Neuronal stem cell (in vitro differentiated cells): ENCODE measurements at regions not wholly inside any gene's neighbourhood (a gene's known extent, or its start where the extent isn't known, plus 50 kb on each side); places are given as distances from the start of the nearest gene placed in this dataset.

Experiments
- DNase-seq: peaks from one replicate; pipeline ENCODE4 v3.0.0-alpha.2; 2013; ENCODE audit warnings: low spot score
- H2AFZ ChIP-seq: one replicate; pipeline ENCODE4 v1.6.1; 2013; ENCODE audit warnings: mild to moderate bottlenecking, low read length, inconsistent platforms
- H2AK5ac ChIP-seq: 2 replicates; pipeline ENCODE4 v1.6.1; 2013; ENCODE audit warnings: low read depth, mild to moderate bottlenecking, inconsistent platforms, low read length, moderate library complexity, mixed read lengths
- H2BK120ac ChIP-seq: 2 replicates; pipeline ENCODE4 v1.6.1; 2013; ENCODE audit warnings: low read depth, mild to moderate bottlenecking, inconsistent platforms, low read length, moderate library complexity, mixed read lengths
- H2BK12ac ChIP-seq: one replicate; pipeline ENCODE4 v1.6.1; 2013; ENCODE audit warnings: low read length, inconsistent platforms
- H2BK15ac ChIP-seq: 2 replicates; pipeline ENCODE4 v1.6.1; 2013; ENCODE audit warnings: mild to moderate bottlenecking, low read length, inconsistent platforms, mixed read lengths
- H2BK5ac ChIP-seq: one replicate; pipeline ENCODE4 v1.6.1; 2013; ENCODE audit warnings: inconsistent platforms, mild to moderate bottlenecking, low read length, moderate library complexity
- H3K14ac ChIP-seq: one replicate; pipeline ENCODE4 v1.6.1; 2013; ENCODE audit warnings: low read length, inconsistent platforms
- H3K18ac ChIP-seq: 2 replicates; pipeline ENCODE4 v1.6.1; 2013; ENCODE audit warnings: low read length, inconsistent platforms
- H3K23ac ChIP-seq: 2 replicates; pipeline ENCODE4 v1.6.1; 2013; ENCODE audit warnings: low read depth, mild to moderate bottlenecking, mixed read lengths, low read length, inconsistent platforms; ENCODE audit not compliant: poor library complexity
- H3K27ac ChIP-seq: replicated peaks from 3 replicates; pipeline ENCODE4 v1.5.1; 2013; ENCODE audit warnings: low read length, inconsistent platforms
- H3K27me3 ChIP-seq, 3 experiments: 2 replicates each; pipeline ENCODE4 v1.6.1; 2013; ENCODE audit warnings: low read length in 3 of 3, mild to moderate bottlenecking in 2 of 3, inconsistent platforms in 1 of 3, low read depth in 1 of 3, mixed read lengths in 1 of 3, moderate library complexity in 1 of 3; ENCODE audit not compliant: control insufficient read depth in 3 of 3, insufficient read depth in 3 of 3
- H3K36me3 ChIP-seq, 2 donors: replicated peaks in 1 of 2; 2 replicates each; pipeline ENCODE4 v1.6.1; 2013; ENCODE audit warnings: low read length in 2 of 2; ENCODE audit not compliant: control insufficient read depth in 2 of 2, insufficient read depth in 2 of 2
- H3K4ac ChIP-seq: 2 replicates; pipeline ENCODE4 v1.6.1; 2013; ENCODE audit warnings: inconsistent platforms, mild to moderate bottlenecking, low read length, moderate library complexity
- H3K4me1 ChIP-seq, 2 donors: 1 replicate in 1 of 2; 2 replicates in 1 of 2; pipeline ENCODE4 v1.6.1; 2013; ENCODE audit warnings: low read length in 2 of 2, low read depth in 1 of 2; ENCODE audit not compliant: control insufficient read depth in 2 of 2, insufficient read depth in 1 of 2
- H3K4me2 ChIP-seq: one replicate; pipeline ENCODE4 v1.6.1; 2013; ENCODE audit warnings: mild to moderate bottlenecking, low read length, inconsistent platforms; ENCODE audit not compliant: insufficient read depth, poor library complexity, severe bottlenecking
- H3K4me3 ChIP-seq, 2 donors: 2 replicates each; pipeline ENCODE4 v1.5.1; 2013; ENCODE audit warnings: low read length in 2 of 2, mild to moderate bottlenecking in 2 of 2, inconsistent platforms in 1 of 2, moderate library complexity in 1 of 2
- H3K79me1 ChIP-seq: one replicate; pipeline ENCODE4 v1.6.1; 2013; ENCODE audit warnings: low read depth, mild to moderate bottlenecking, inconsistent platforms, low read length, moderate library complexity
- H3K9ac ChIP-seq: one replicate; pipeline ENCODE4 v1.6.1; 2013; ENCODE audit warnings: mild to moderate bottlenecking, low read depth, low read length, inconsistent platforms; ENCODE audit not compliant: poor library complexity
- H3K9me3 ChIP-seq, 2 donors: replicated peaks in 1 of 2; 2 replicates each; pipeline versions ENCODE3 to v1.6.1; 2013; ENCODE audit warnings: low read length in 2 of 2, mild to moderate bottlenecking in 2 of 2, inconsistent platforms in 1 of 2, low read depth in 1 of 2, mixed read lengths in 1 of 2, moderate library complexity in 1 of 2; ENCODE audit not compliant: control insufficient read depth in 2 of 2, insufficient read depth in 1 of 2
- H4K8ac ChIP-seq: one replicate; pipeline ENCODE4 v1.6.1; 2013; ENCODE audit warnings: low read depth, mild to moderate bottlenecking, inconsistent platforms, low read length, moderate library complexity
- H4K91ac ChIP-seq: one replicate; pipeline ENCODE4 v1.6.1; 2013; ENCODE audit warnings: low read length, low read depth, mild to moderate bottlenecking, inconsistent platforms; ENCODE audit not compliant: poor library complexity
- WGBS, 2 donors: extraction: QIAGEN DNeasy Blood & Tissue Kit; methylation state at CpG; one replicate each; pipeline ENCODE4 v1.1.7; 2013; ENCODE audit warnings: missing lambda C conversion rate in 2 of 2, mixed read lengths in 1 of 2; ENCODE audit not compliant: insufficient read length in 2 of 2, insufficient replicate concordance in 1 of 2; ENCODE audit errors: extremely low coverage in 2 of 2; 5-methylcytosine and 5-hydroxymethylcytosine counted together

GRCh38 chr12:47015381-47015780 is 64.0 kb upstream of the PCED1B start:
- no peak for DNase-seq
- H2BK12ac ChIP-seq: no peak overlapping the region
- no peak overlapping the region for H2AFZ ChIP-seq
- H2BK15ac ChIP-seq: no peak overlapping the region
- no peak overlapping the region for H3K23ac ChIP-seq
- H4K91ac ChIP-seq: no peak overlapping the region
- H2BK120ac ChIP-seq: no peak overlapping the region
- no peak overlapping the region for H3K27ac ChIP-seq
- peaks cover 0 to 1% of the 10 kb centered on the region in 2 donors for H3K4me1 ChIP-seq
- no peak overlapping the region for H3K4me3 ChIP-seq
- H3K4me2 ChIP-seq: no peak overlapping the region
- H4K8ac ChIP-seq: no peak overlapping the region
- no peaks in the 10 kb centered on the region for H3K79me1 ChIP-seq
- no peak overlapping the region for H3K9ac ChIP-seq
- H2BK5ac ChIP-seq: no peak overlapping the region
- no peak overlapping the region for H2AK5ac ChIP-seq
- H3K9me3 ChIP-seq: no peaks in the 10 kb centered on the region
- no peak overlapping the region for H3K4ac ChIP-seq
- no peak overlapping the region for H3K18ac ChIP-seq
- WGBS, 2 donors: no CpG with 5 or more reads among the region's 1 CpG
- no peaks in the 10 kb centered on the region for H3K36me3 ChIP-seq
- no peaks in the 10 kb centered on the region for H3K27me3 ChIP-seq
- H3K14ac ChIP-seq: no peak overlapping the region

- H3K4me3 ChIP-seq: no peak overlapping the region
- no peak overlapping the region for H2BK120ac ChIP-seq
- no peak overlapping the region for H3K14ac ChIP-seq
- no peak overlapping the region for H3K27ac ChIP-seq
- no peak overlapping the region for H3K4ac ChIP-seq
- no peaks in the 10 kb centered on the region for H3K36me3 ChIP-seq
- H3K18ac ChIP-seq: no peak overlapping the region
- no peak overlapping the region for H4K8ac ChIP-seq
- H3K9me3 ChIP-seq: no peaks in the 10 kb centered on the region
- H3K23ac ChIP-seq: no peak overlapping the region
- H2BK5ac ChIP-seq: no peak overlapping the region
- H3K27me3 ChIP-seq: no peaks in the 10 kb centered on the region
- H3K79me1 ChIP-seq: no peaks in the 10 kb centered on the region
- no peak overlapping the region for H4K91ac ChIP-seq
- no peak overlapping the region for H2BK12ac ChIP-seq
- H3K4me1 ChIP-seq: peaks cover 0 to 1% of the 10 kb centered on the region in 2 donors
- H2AK5ac ChIP-seq: no peak overlapping the region
- H3K9ac ChIP-seq: no peak overlapping the region
- no peak overlapping the region for H3K4me2 ChIP-seq
- no peak overlapping the region for H2AFZ ChIP-seq
- no peak for DNase-seq
- WGBS, 2 donors: no CpG with 5 or more reads among the region's 6 CpGs
- H2BK15ac ChIP-seq: no peak overlapping the region
These were observed 62.2 kb upstream of the PCED1B start for GRCh38 chr12:47017041-47017713.

- Histone ChIP-seq H3K4ac (no peak overlapping the region), H3K18ac (no peak overlapping the region), H2BK15ac (no peak overlapping the region), H3K14ac (no peak overlapping the region), H3K9me3 (no peaks in the 10 kb centered on the region), H2BK12ac (no peak overlapping the region), H3K36me3 (no peaks in the 10 kb centered on the region), H2BK5ac (no peak overlapping the region), H2BK120ac (no peak overlapping the region), H3K4me3 (no peak overlapping the region), H4K91ac (no peak overlapping the region), H2AK5ac (no peak overlapping the region), H3K9ac (no peak overlapping the region), H3K79me1 (no peaks in the 10 kb centered on the region), H3K4me1 (peaks cover 0 to 1% of the 10 kb centered on the region in 2 donors), H3K27ac (no peak overlapping the region), H3K23ac (no peak overlapping the region), H3K27me3 (no peaks in the 10 kb centered on the region), H2AFZ (no peak overlapping the region), H4K8ac (no peak overlapping the region), H3K4me2 (no peak overlapping the region)
- no CpG with 5 or more reads among the region's 2 CpGs for WGBS, 2 donors
- DNase-seq: no peak
These were observed 61.4 kb upstream of the PCED1B start for GRCh38 chr12:47017901-47018475.

GRCh38 chr12:47020211-47020821 is 59.1 kb upstream of the PCED1B start:
- no CpG with 5 or more reads among the region's 7 CpGs for WGBS, 2 donors
- H3K4me3 ChIP-seq: no peak overlapping the region

More at GRCh38 chr12:47020211-47020821, 59.1 kb upstream of the PCED1B start:
- Histone ChIP-seq H3K18ac (no peak overlapping the region), H3K79me1 (no peaks in the 10 kb centered on the region), H3K27me3 (no peaks in the 10 kb centered on the region), H2BK15ac (no peak overlapping the region), H2BK120ac (no peak overlapping the region), H4K91ac (no peak overlapping the region), H3K4ac (no peak overlapping the region), H3K23ac (no peak overlapping the region), H3K9ac (no peak overlapping the region), H3K4me1 (peaks cover 0 to 1% of the 10 kb centered on the region in 2 donors), H2AK5ac (no peak overlapping the region), H3K27ac (no peak overlapping the region), H4K8ac (no peak overlapping the region), H3K4me2 (no peak overlapping the region), H3K36me3 (no peaks in the 10 kb centered on the region), H2BK5ac (no peak overlapping the region), H2BK12ac (no peak overlapping the region), H3K14ac (no peak overlapping the region), H3K9me3 (no peaks in the 10 kb centered on the region), H2AFZ (no peak overlapping the region)
- DNase-seq: no peak
